Spleen (tissue), 7 donors: ENCODE measurements at regions not wholly inside any gene's neighbourhood (a gene's known extent, or its start where the extent isn't known, plus 50 kb on each side); places are given as distances from the start of the nearest gene placed in this dataset.

Source experiments
- POLR2A ChIP-seq, 3 donors: fragments of 450-650 bp; IDR thresholded peaks; one replicate each; pipeline ENCODE4 v1.5.1; 2017; ENCODE audit warnings: antibody characterized with exemption in 3 of 3, mild to moderate bottlenecking in 1 of 3
- POLR2AphosphoS5 ChIP-seq, 3 donors: sonication (generic); formaldehyde crosslinking; IDR thresholded peaks; one replicate each; pipeline ENCODE4 v1.5.1; 2017; ENCODE audit warnings: antibody characterized with exemption in 3 of 3
- TF ChIP-seq, protein P1 (sequence below), 11 experiments: fragments of 200-600 bp in 7 of 11; fragments of 450-650 bp in 4 of 11; sonication (generic) in 4 of 11; IDR thresholded peaks in 8 of 11; conservative IDR thresholded peaks in 3 of 11; 1 replicate in 7 of 11; 2 replicates in 4 of 11; pipeline versions ENCODE4 v1.4.0 to v1.8.0; 2016 to 2021; ENCODE audit warnings: antibody characterized with exemption in 11 of 11, inconsistent platforms in 4 of 11, mild to moderate bottlenecking in 1 of 11
- donor health status: DM: no; HTN: no; CAD: no; lungs with moderate emphysema.
- donor health status: DM: no; HTN: no; CAD: no.
- donor health status: DM: no; HTN: no; CAD: no.

DNA sequence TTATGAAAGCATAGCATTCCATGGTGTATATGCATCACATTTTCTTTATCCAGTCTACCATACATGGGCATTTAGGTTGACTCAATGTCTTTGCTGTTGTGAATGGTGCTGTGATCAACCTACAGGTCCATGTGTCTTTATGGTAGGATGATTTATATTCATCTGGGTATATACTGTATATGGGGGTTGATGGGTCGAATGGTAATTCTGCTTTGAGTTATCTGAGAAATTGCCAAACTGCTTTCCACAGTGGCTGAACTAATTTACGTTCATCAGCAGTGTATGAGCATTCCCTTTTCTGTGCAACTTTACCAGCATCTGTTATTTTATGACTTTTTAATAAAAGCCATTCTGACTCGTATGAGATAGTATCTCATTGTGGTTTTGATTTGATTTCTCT, 662.4 kb upstream of the BCHE start:
- TF ChIP-seq, protein P1, sequence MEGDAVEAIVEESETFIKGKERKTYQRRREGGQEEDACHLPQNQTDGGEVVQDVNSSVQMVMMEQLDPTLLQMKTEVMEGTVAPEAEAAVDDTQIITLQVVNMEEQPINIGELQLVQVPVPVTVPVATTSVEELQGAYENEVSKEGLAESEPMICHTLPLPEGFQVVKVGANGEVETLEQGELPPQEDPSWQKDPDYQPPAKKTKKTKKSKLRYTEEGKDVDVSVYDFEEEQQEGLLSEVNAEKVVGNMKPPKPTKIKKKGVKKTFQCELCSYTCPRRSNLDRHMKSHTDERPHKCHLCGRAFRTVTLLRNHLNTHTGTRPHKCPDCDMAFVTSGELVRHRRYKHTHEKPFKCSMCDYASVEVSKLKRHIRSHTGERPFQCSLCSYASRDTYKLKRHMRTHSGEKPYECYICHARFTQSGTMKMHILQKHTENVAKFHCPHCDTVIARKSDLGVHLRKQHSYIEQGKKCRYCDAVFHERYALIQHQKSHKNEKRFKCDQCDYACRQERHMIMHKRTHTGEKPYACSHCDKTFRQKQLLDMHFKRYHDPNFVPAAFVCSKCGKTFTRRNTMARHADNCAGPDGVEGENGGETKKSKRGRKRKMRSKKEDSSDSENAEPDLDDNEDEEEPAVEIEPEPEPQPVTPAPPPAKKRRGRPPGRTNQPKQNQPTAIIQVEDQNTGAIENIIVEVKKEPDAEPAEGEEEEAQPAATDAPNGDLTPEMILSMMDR (IDR thresholded peaks at IDR 0.05 in 8 of 11, conservative IDR thresholded peaks at IDR 0.05 in 3 of 11), result no peak
- TF ChIP-seq POLR2A (IDR thresholded peaks at IDR 0.05) (no peak), POLR2AphosphoS5 (IDR thresholded peaks at IDR 0.05) (no peak)
